ENCODE measurements at regions not wholly inside any gene's neighbourhood (a gene's known extent, or its start where the extent isn't known, plus 50 kb on each side); places are given as distances from the start of the nearest gene placed in this dataset.
"Not testable (repeated sequence)": the region's sequence is repeated elsewhere in the genome, so short reads cannot be mapped to it uniquely, and the experiment has no call there.

DNA sequence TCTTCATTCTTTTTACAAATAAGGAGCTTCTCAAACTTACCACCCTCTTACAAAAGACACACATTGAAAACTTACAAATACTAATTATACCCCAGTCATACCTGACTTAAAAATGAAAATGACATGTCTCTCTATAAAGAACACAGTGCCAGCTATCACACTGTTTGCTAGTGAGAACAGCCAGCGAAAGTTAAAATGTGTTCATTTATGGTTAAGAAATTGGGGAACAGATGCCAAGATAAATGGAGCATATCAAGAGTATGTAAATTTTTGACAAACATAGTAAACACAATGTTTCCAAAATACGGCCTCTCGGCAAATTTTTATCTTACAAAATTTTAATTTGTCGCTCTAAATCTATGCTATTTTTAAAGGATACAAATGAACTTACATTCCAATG, 1422.9 kb downstream of the KCNT2 start:
- Histone ChIP-seq H3K36me3 (ENCODE audit: control insufficient read depth, insufficient read depth, low read length) (no peaks in the 10 kb centered on the region), H3K4me3 (ENCODE audit: insufficient read depth, low read depth, low read length, poor library complexity, severe bottlenecking) (no peak overlapping the region), H3K27me3 (replicated peaks; ENCODE audit: control insufficient read depth, insufficient read depth, low read length, poor library complexity, severe bottlenecking) (no peaks in the 10 kb centered on the region), H3K27ac (ENCODE audit: insufficient read depth, low read length, poor library complexity, severe bottlenecking) (no peak overlapping the region), H3K9me3 (ENCODE audit: control insufficient read depth, low read length) (no peaks in the 10 kb centered on the region), H3K4me1 (ENCODE audit: control insufficient read depth, insufficient read depth, low read length, poor library complexity, severe bottlenecking) (no peaks in the 10 kb centered on the region)
- DNase-seq, result no peak

GRCh38 chr1:195173753-195174152, 1434.5 kb downstream of the KCNT2 start:
- no peak for DNase-seq
- Histone ChIP-seq H3K27ac (ENCODE audit: insufficient read depth, low read length, poor library complexity, severe bottlenecking) (no peak overlapping the region), H3K36me3 (ENCODE audit: control insufficient read depth, insufficient read depth, low read length) (no peaks in the 10 kb centered on the region), H3K9me3 (ENCODE audit: control insufficient read depth, low read length) (no peaks in the 10 kb centered on the region), H3K4me3 (ENCODE audit: insufficient read depth, low read depth, low read length, poor library complexity, severe bottlenecking) (no peak overlapping the region), H3K4me1 (ENCODE audit: control insufficient read depth, insufficient read depth, low read length, poor library complexity, severe bottlenecking) (no peaks in the 10 kb centered on the region), H3K27me3 (replicated peaks; ENCODE audit: control insufficient read depth, insufficient read depth, low read length, poor library complexity, severe bottlenecking) (no peaks in the 10 kb centered on the region)

GRCh38 chr1:195159795-195160194, 1448.4 kb downstream of the KCNT2 start:
- not testable (repeated sequence) for H3K9me3 ChIP-seq (ENCODE audit: control insufficient read depth, low read length); DNase-seq; H3K36me3 ChIP-seq (ENCODE audit: control insufficient read depth, insufficient read depth, low read length); H3K4me1 ChIP-seq (ENCODE audit: control insufficient read depth, insufficient read depth, low read length, poor library complexity, severe bottlenecking); H3K27me3 ChIP-seq (replicated peaks; ENCODE audit: control insufficient read depth, insufficient read depth, low read length, poor library complexity, severe bottlenecking); H3K4me3 ChIP-seq (ENCODE audit: insufficient read depth, low read depth, low read length, poor library complexity, severe bottlenecking); H3K27ac ChIP-seq (ENCODE audit: insufficient read depth, low read length, poor library complexity, severe bottlenecking)

- H3K27me3 ChIP-seq (replicated peaks; ENCODE audit: control insufficient read depth, insufficient read depth, low read length, poor library complexity, severe bottlenecking), result no peaks in the 10 kb centered on the region
- no peaks in the 10 kb centered on the region for H3K4me1 ChIP-seq (ENCODE audit: control insufficient read depth, insufficient read depth, low read length, poor library complexity, severe bottlenecking)
- H3K36me3 ChIP-seq (ENCODE audit: control insufficient read depth, insufficient read depth, low read length), result no peaks in the 10 kb centered on the region
- no peak for DNase-seq
- no peak overlapping the region for H3K27ac ChIP-seq (ENCODE audit: insufficient read depth, low read length, poor library complexity, severe bottlenecking)
- H3K4me3 ChIP-seq (ENCODE audit: insufficient read depth, low read depth, low read length, poor library complexity, severe bottlenecking), result no peak overlapping the region
- H3K9me3 ChIP-seq (ENCODE audit: control insufficient read depth, low read length), result no peaks in the 10 kb centered on the region
Observed at GRCh38 chr1:195158091-195158490, 1450.1 kb downstream of the KCNT2 start.

DNA sequence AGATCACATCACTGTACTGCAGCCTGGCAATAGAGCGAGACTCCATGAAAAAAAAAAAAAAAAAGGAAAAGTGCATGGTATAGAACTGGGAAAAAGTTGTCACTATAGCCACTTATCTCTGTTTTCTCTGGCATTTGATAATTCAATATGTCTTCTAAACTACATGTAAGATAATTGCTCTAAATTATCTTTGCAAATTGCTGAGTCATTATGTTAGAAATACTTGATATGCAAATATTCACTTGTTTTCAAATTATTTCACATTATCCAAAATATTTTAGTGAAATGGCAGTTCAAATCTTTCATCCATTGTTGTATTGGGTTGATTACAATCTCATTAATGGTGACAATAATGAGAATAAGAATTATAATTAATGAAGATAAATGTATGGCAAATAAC, 1455.1 kb downstream of the KCNT2 start:
- Histone ChIP-seq H3K4me1 (ENCODE audit: control insufficient read depth, insufficient read depth, low read length, poor library complexity, severe bottlenecking) (no peaks in the 10 kb centered on the region), H3K27ac (ENCODE audit: insufficient read depth, low read length, poor library complexity, severe bottlenecking) (no peak overlapping the region)

GRCh38 chr1:195150768-195151167, 1457.5 kb downstream of the KCNT2 start:
- no peaks in the 10 kb centered on the region for H3K27me3 ChIP-seq (replicated peaks; ENCODE audit: control insufficient read depth, insufficient read depth, low read length, poor library complexity, severe bottlenecking)
- no peak for DNase-seq
- H3K4me1 ChIP-seq (ENCODE audit: control insufficient read depth, insufficient read depth, low read length, poor library complexity, severe bottlenecking), result no peaks in the 10 kb centered on the region
- H3K9me3 ChIP-seq (ENCODE audit: control insufficient read depth, low read length), result no peaks in the 10 kb centered on the region
- no peak overlapping the region for H3K27ac ChIP-seq (ENCODE audit: insufficient read depth, low read length, poor library complexity, severe bottlenecking)
- H3K4me3 ChIP-seq (ENCODE audit: insufficient read depth, low read depth, low read length, poor library complexity, severe bottlenecking), result no peak overlapping the region
- no peaks in the 10 kb centered on the region for H3K36me3 ChIP-seq (ENCODE audit: control insufficient read depth, insufficient read depth, low read length)

More for the DNA sequence above, 1455.1 kb downstream of the KCNT2 start:
- Histone ChIP-seq H3K36me3 (ENCODE audit: control insufficient read depth, insufficient read depth, low read length) (no peaks in the 10 kb centered on the region), H3K27me3 (replicated peaks; ENCODE audit: control insufficient read depth, insufficient read depth, low read length, poor library complexity, severe bottlenecking) (no peaks in the 10 kb centered on the region), H3K9me3 (ENCODE audit: control insufficient read depth, low read length) (no peaks in the 10 kb centered on the region), H3K4me3 (ENCODE audit: insufficient read depth, low read depth, low read length, poor library complexity, severe bottlenecking) (no peak overlapping the region)
- no peak for DNase-seq

DNA sequence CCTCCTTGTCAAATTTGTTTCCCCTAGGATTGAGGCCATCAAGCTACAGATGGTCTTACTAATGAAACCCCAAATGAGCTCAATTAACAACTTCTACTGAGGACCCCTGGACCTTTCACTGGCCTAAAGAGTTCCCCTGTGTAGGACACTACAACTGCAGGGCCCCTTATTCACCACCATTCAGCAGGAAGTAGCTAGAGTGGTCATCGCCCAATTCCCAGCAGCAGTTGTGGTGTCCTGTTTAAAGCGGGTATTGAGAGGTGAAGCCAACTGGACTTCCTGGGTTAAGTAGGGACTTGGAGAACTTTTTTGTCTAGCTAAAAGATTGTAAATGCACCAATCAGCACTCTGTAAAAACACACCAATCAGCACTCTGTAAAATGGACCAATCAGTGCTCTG, 1466.9 kb downstream of the KCNT2 start:
- no peaks in the 10 kb centered on the region for H3K4me1 ChIP-seq (ENCODE audit: control insufficient read depth, insufficient read depth, low read length, poor library complexity, severe bottlenecking)
- no peak for DNase-seq
- H3K36me3 ChIP-seq (ENCODE audit: control insufficient read depth, insufficient read depth, low read length), result no peaks in the 10 kb centered on the region
- no peaks in the 10 kb centered on the region for H3K9me3 ChIP-seq (ENCODE audit: control insufficient read depth, low read length)
- no peak overlapping the region for H3K27ac ChIP-seq (ENCODE audit: insufficient read depth, low read length, poor library complexity, severe bottlenecking)
- H3K4me3 ChIP-seq (ENCODE audit: insufficient read depth, low read depth, low read length, poor library complexity, severe bottlenecking), result no peak overlapping the region
- no peaks in the 10 kb centered on the region for H3K27me3 ChIP-seq (replicated peaks; ENCODE audit: control insufficient read depth, insufficient read depth, low read length, poor library complexity, severe bottlenecking)

DNA sequence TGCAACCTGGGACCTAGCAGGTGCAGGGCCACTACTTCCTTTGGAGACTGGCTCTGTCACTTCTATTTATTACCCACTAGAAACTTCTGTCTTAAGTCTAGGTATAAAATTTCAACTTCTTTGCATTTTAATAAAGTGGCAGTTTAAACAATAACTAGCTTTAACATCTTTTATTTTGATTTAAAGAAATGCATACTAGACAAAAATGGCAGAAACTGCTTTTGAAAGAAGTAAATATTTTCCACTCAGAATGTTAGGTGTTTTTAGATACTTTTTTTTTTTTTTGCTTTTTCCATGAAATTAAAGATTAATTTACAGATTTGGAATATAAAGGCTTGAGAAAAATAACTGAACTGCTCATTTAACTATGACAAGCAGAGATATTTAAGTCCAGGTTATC, 1477.6 kb downstream of the KCNT2 start:
- H3K36me3 ChIP-seq (ENCODE audit: control insufficient read depth, insufficient read depth, low read length), result no peaks in the 10 kb centered on the region
- H3K4me1 ChIP-seq (ENCODE audit: control insufficient read depth, insufficient read depth, low read length, poor library complexity, severe bottlenecking), result no peaks in the 10 kb centered on the region
- no peak overlapping the region for H3K27ac ChIP-seq (ENCODE audit: insufficient read depth, low read length, poor library complexity, severe bottlenecking)
- DNase-seq, result no peak
- no peak overlapping the region for H3K4me3 ChIP-seq (ENCODE audit: insufficient read depth, low read depth, low read length, poor library complexity, severe bottlenecking)
- H3K9me3 ChIP-seq (ENCODE audit: control insufficient read depth, low read length), result no peaks in the 10 kb centered on the region
- H3K27me3 ChIP-seq (replicated peaks; ENCODE audit: control insufficient read depth, insufficient read depth, low read length, poor library complexity, severe bottlenecking), result no peaks in the 10 kb centered on the region

GRCh38 chr1:195122497-195122896, 1485.7 kb downstream of the KCNT2 start:
- Histone ChIP-seq H3K9me3 (ENCODE audit: control insufficient read depth, low read length) (no peaks in the 10 kb centered on the region), H3K27me3 (replicated peaks; ENCODE audit: control insufficient read depth, insufficient read depth, low read length, poor library complexity, severe bottlenecking) (no peaks in the 10 kb centered on the region), H3K4me3 (ENCODE audit: insufficient read depth, low read depth, low read length, poor library complexity, severe bottlenecking) (no peak overlapping the region), H3K4me1 (ENCODE audit: control insufficient read depth, insufficient read depth, low read length, poor library complexity, severe bottlenecking) (no peaks in the 10 kb centered on the region), H3K36me3 (ENCODE audit: control insufficient read depth, insufficient read depth, low read length) (no peaks in the 10 kb centered on the region), H3K27ac (ENCODE audit: insufficient read depth, low read length, poor library complexity, severe bottlenecking) (no peak overlapping the region)
- no peak for DNase-seq

GRCh38 chr1:195113471-195113870, 1494.8 kb downstream of the KCNT2 start:
- H3K9me3 ChIP-seq (ENCODE audit: control insufficient read depth, low read length), result no peaks in the 10 kb centered on the region
- no peak overlapping the region for H3K4me3 ChIP-seq (ENCODE audit: insufficient read depth, low read depth, low read length, poor library complexity, severe bottlenecking)
- DNase-seq, result no peak
- H3K27me3 ChIP-seq (replicated peaks; ENCODE audit: control insufficient read depth, insufficient read depth, low read length, poor library complexity, severe bottlenecking), result no peaks in the 10 kb centered on the region
- H3K27ac ChIP-seq (ENCODE audit: insufficient read depth, low read length, poor library complexity, severe bottlenecking), result no peak overlapping the region
- H3K4me1 ChIP-seq (ENCODE audit: control insufficient read depth, insufficient read depth, low read length, poor library complexity, severe bottlenecking), result no peaks in the 10 kb centered on the region
- no peaks in the 10 kb centered on the region for H3K36me3 ChIP-seq (ENCODE audit: control insufficient read depth, insufficient read depth, low read length)

DNA sequence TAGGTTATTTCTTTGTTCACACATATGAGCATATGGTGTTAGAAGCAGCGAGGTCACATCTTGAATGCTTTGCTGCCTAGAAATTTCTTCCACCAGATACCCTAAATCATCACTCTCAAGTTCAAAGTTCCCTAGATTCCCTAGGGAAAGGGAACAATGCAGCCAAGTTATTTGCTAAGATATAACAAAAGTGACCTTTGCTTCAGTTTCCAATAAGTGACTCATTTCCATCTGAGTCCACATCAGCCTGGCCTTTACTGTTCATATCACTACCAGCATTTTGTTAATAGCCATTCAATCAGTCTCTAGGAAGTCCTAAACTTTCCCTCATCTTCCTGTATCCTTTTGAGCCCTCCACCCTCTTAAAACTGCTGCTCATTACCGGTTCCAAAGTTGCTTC, 1502.5 kb downstream of the KCNT2 start:
- Histone ChIP-seq H3K36me3 (ENCODE audit: control insufficient read depth, insufficient read depth, low read length) (no peaks in the 10 kb centered on the region), H3K27me3 (replicated peaks; ENCODE audit: control insufficient read depth, insufficient read depth, low read length, poor library complexity, severe bottlenecking) (no peaks in the 10 kb centered on the region), H3K4me1 (ENCODE audit: control insufficient read depth, insufficient read depth, low read length, poor library complexity, severe bottlenecking) (no peaks in the 10 kb centered on the region), H3K27ac (ENCODE audit: insufficient read depth, low read length, poor library complexity, severe bottlenecking) (no peak overlapping the region), H3K4me3 (ENCODE audit: insufficient read depth, low read depth, low read length, poor library complexity, severe bottlenecking) (no peak overlapping the region), H3K9me3 (ENCODE audit: control insufficient read depth, low read length) (no peaks in the 10 kb centered on the region)
- no peak for DNase-seq
